Psoas muscle (tissue), 7 donors: ENCODE measurements at regions not wholly inside any gene's neighbourhood (a gene's known extent, or its start where the extent isn't known, plus 50 kb on each side); places are given as distances from the start of the nearest gene placed in this dataset.

Source experiments
- ATAC-seq, 4 donors: fragments of 200-7000 bp; cut with Tn5 transposase; one replicate each; pipeline ENCODE4 v1.9.1; 2020; ENCODE audit warnings: moderate library complexity in 3 of 4, mild to moderate bottlenecking in 2 of 4
- DNase-seq, 2 donors: peaks; one replicate each; pipeline ENCODE4 v3.0.0-alpha.2; 2020
- H3K27ac ChIP-seq: fragments of 200-600 bp; one replicate; pipeline ENCODE4 v1.8.0; 2022
- H3K27me3 ChIP-seq, 3 donors: fragments of 200-600 bp in 1 of 3; one replicate each; pipeline versions ENCODE4 v1.6.1 to v1.8.0; 2013 to 2022; ENCODE audit warnings: low read length in 2 of 3, mild to moderate bottlenecking in 2 of 3, moderate library complexity in 1 of 3; ENCODE audit not compliant: insufficient read depth in 3 of 3
- H3K36me3 ChIP-seq, 2 donors: fragments of 200-600 bp in 1 of 2; one replicate each; pipeline versions ENCODE4 v1.6.1 to v1.8.0; 2013 to 2022; ENCODE audit warnings: low read depth in 1 of 2, mild to moderate bottlenecking in 1 of 2, moderate library complexity in 1 of 2; ENCODE audit not compliant: insufficient read depth in 1 of 2
- H3K4me1 ChIP-seq: fragments of 200-600 bp; one replicate; pipeline ENCODE4 v1.8.0; 2022
- H3K4me3 ChIP-seq: fragments of 200-600 bp; one replicate; pipeline ENCODE4 v1.8.0; 2022; ENCODE audit warnings: mild to moderate bottlenecking
- H3K9me3 ChIP-seq: fragments of 200-600 bp; one replicate; pipeline ENCODE4 v1.8.0; 2022
- CTCF ChIP-seq: fragments of 200-600 bp; IDR thresholded peaks from one replicate; pipeline ENCODE4 v1.8.0; 2022; ENCODE audit warnings: antibody characterized with exemption
- WGBS, 3 donors: extraction: QIAGEN DNeasy Blood & Tissue Kit; methylation state at CpG; one replicate each; pipeline versions ENCODE4 v1.1.6 to v1.1.7; 2013; 5-methylcytosine and 5-hydroxymethylcytosine counted together
- intact Hi-C, 2 donors: fragments of 100-400 bp; cut with DNase I; formaldehyde crosslinking; loops; one replicate each; pipeline versions ENCODE4 v1.11.0 to v1.14.2; 2022
- donor health status: healthy with polysubstance abuse.
- donor health status: DM: no; HTN: no; CAD: no; lungs with moderate emphysema.
- donor health status: Bipolar disorder and iron deficiency.
- donor health status: healthy.
- donor health status: DM: yes; HTN: yes; CAD: no.
- donor health status: DM: no; HTN: no; CAD: no.
- donor health status: DM: yes; HTN: yes; CAD: no.

- Histone ChIP-seq H3K36me3 (no peaks in the 10 kb centered on the region), H3K4me1 (no peaks in the 10 kb centered on the region), H3K9me3 (no peaks in the 10 kb centered on the region), H3K27ac (no peak overlapping the region), H3K4me3 (no peak overlapping the region), H3K27me3 (no peaks in the 10 kb centered on the region)
- WGBS, 3 donors: 56 to 77% (median 66%) methylated on average over 4 of the region's 4 CpGs
- TF ChIP-seq CTCF: no peak
- DNase-seq (no peak), ATAC-seq (no peak)
- intact Hi-C loops: no loop called here
These were observed 58.0 kb upstream of the EDAR start for GRCh38 chr2:109046925-109047508.

DNA sequence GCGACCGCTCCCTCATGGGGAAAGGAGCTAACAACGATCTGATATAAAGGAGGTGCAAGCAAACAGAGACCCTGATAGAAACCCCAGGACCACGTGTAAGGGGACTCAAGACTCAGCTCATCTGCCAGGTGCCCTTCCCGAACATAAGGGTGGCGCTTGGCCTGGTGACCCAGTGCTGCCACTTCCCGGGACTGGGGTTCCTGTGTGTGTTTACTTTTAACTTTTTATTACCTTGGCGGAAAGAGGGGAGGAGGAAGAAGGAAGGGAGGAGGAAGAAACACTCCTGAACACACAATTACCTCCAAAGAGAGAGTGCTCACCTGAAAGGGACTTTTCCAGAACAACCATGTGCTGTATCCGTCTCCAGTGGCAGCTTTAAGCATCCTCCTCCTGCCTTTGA, 56.5 kb upstream of the EDAR start:
- no peaks in the 10 kb centered on the region for H3K4me1 ChIP-seq
- H3K36me3 ChIP-seq: no peaks in the 10 kb centered on the region
- WGBS, 3 donors: 58 to 65% (median 62%) methylated on average over 9 of the region's 9 CpGs
- DNase-seq (no peak), ATAC-seq (no peak)
- H3K27ac ChIP-seq: no peak overlapping the region
- H3K9me3 ChIP-seq: no peaks in the 10 kb centered on the region
- intact Hi-C loops: no loop called here
- H3K27me3 ChIP-seq: no peaks in the 10 kb centered on the region
- no peak overlapping the region for H3K4me3 ChIP-seq
- TF ChIP-seq CTCF: no peak

DNA sequence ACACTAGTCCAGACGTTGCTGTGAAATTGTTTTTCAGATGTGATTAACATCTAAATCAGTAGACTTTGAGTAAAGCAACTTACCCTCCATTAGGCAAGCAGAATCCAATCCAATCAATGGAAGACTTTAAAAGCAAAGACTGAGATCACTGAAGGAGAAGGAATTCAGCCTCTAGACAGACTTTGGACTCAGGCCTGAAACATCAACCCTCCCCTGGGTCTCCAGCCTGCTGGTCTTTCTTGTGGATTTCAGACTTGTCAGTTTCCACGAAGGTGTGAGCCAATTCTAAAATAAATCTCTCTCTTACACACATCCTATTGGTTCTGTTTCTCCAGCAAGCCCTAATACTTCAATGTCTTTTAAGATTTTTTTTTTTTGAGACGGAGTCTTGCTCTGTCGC, 50.0 kb upstream of the EDAR start:
- DNase-seq: no peak
- no peak for TF ChIP-seq CTCF
- Histone ChIP-seq H3K4me3 (no peak overlapping the region), H3K9me3 (no peaks in the 10 kb centered on the region), H3K4me1 (no peaks in the 10 kb centered on the region), H3K27me3 (no peaks in the 10 kb centered on the region), H3K36me3 (no peaks in the 10 kb centered on the region), H3K27ac (no peak overlapping the region)
- ATAC-seq: no peak
- intact Hi-C loops: no loop called here
- whole genome bisulfite sequencing, 3 donors: 56 to 70% (median 61%) methylated on average over 4 of the region's 4 CpGs
